DOHH2 (cell line): ENCODE measurements at regions not wholly inside any gene's neighbourhood (a gene's known extent, or its start where the extent isn't known, plus 50 kb on each side); places are given as distances from the start of the nearest gene placed in this dataset.

Experiments
- H3F3A ChIP-seq: fragments of 200-600 bp; sonication (generic), shearing (Covaris generic); 2 replicates; pipeline ENCODE4 v1.6.0; 2016; ENCODE audit warnings: antibody characterized with exemption, mild to moderate bottlenecking; ENCODE audit not compliant: control insufficient read depth, insufficient read depth
- H3K27ac ChIP-seq: fragments of 200-600 bp; sonication (generic); 2 replicates; pipeline ENCODE4 v1.5.1; 2014; ENCODE audit warnings: low read depth, mild to moderate bottlenecking, low read length, moderate library complexity
- H3K27me3 ChIP-seq: fragments of 200-600 bp; sonication (generic); 2 replicates; pipeline ENCODE4 v1.6.1; 2014; ENCODE audit warnings: mild to moderate bottlenecking, low read length, mixed read lengths; ENCODE audit not compliant: control insufficient read depth
- H3K36me3 ChIP-seq: fragments of 200-600 bp; sonication (generic); 2 replicates; pipeline ENCODE4 v1.6.1; 2014; ENCODE audit warnings: mild to moderate bottlenecking, low read length, moderate library complexity, mixed read lengths; ENCODE audit not compliant: control insufficient read depth
- H3K4me1 ChIP-seq: fragments of 200-600 bp; sonication (generic); 2 replicates; pipeline ENCODE4 v1.6.1; 2014; ENCODE audit warnings: mild to moderate bottlenecking, low read length, mixed read lengths; ENCODE audit not compliant: control insufficient read depth
- H3K4me2 ChIP-seq: fragments of 200-600 bp; sonication (generic); 2 replicates; pipeline ENCODE4 v1.6.0; 2014; ENCODE audit warnings: mild to moderate bottlenecking, low read length, moderate library complexity
- H3K4me3 ChIP-seq: fragments of 200-600 bp; sonication (generic); 2 replicates; pipeline ENCODE4 v1.5.1; 2014; ENCODE audit warnings: mild to moderate bottlenecking, low read length, mixed read lengths
- H3K79me2 ChIP-seq: fragments of 200-600 bp; sonication (generic); 2 replicates; pipeline ENCODE4 v1.6.1; 2014; ENCODE audit warnings: mild to moderate bottlenecking, low read length, mixed read lengths; ENCODE audit not compliant: control insufficient read depth
- H3K9me2 ChIP-seq: fragments of 200-600 bp; sonication (generic); replicated peaks from 2 replicates; pipeline ENCODE4 v1.6.1; 2014; ENCODE audit warnings: mild to moderate bottlenecking, low read length, mixed read lengths; ENCODE audit not compliant: control insufficient read depth
- H3K9me3 ChIP-seq: fragments of 200-600 bp; sonication (generic); 2 replicates; pipeline ENCODE4 v1.6.1; 2014; ENCODE audit warnings: antibody characterized with exemption, low read length, mixed read lengths; ENCODE audit not compliant: control insufficient read depth, insufficient read depth
- H4K20me1 ChIP-seq: fragments of 200-600 bp; sonication (generic); 2 replicates; pipeline ENCODE4 v1.6.0; 2014; ENCODE audit warnings: low read depth, mild to moderate bottlenecking, antibody characterized with exemption, low read length, moderate library complexity; ENCODE audit not compliant: control insufficient read depth, insufficient read depth
- CTCF ChIP-seq: fragments of 200-600 bp; sonication (generic); IDR thresholded peaks from one replicate; pipeline ENCODE4 v1.5.1; 2014; ENCODE audit warnings: antibody characterized with exemption, mild to moderate bottlenecking, low read depth, low read length; ENCODE audit not compliant: poor library complexity, severe bottlenecking
- EZH2phosphoT487 ChIP-seq: fragments of 200-600 bp; sonication (generic); IDR thresholded peaks from 2 replicates; pipeline ENCODE4 v1.6.1; 2017; ENCODE audit warnings: borderline replicate concordance, mild to moderate bottlenecking, antibody characterized with exemption, low read length, moderate library complexity, mixed read lengths

- H3K4me3 ChIP-seq, result no peak overlapping the region
These were observed 811.3 kb upstream of the ADGRL2 start for GRCh38 chr1:80989455-80989854.

GRCh38 chr1:80988926-80989325 is 811.8 kb upstream of the ADGRL2 start:
- Histone ChIP-seq H3K27ac (no peak overlapping the region), H3K4me1 (no peaks in the 10 kb centered on the region), H3K9me3 (no peaks in the 10 kb centered on the region), H4K20me1 (no peaks in the 10 kb centered on the region), H3K9me2 (no peaks in the 10 kb centered on the region), H3K79me2 (no peaks in the 10 kb centered on the region), H3K27me3 (no peaks in the 10 kb centered on the region), H3K36me3 (no peaks in the 10 kb centered on the region), H3F3A (no peaks in the 10 kb centered on the region), H3K4me2 (no peak overlapping the region), H3K4me3 (no peak overlapping the region)
- no peak for TF ChIP-seq CTCF
- TF ChIP-seq EZH2phosphoT487, result no peak

More at GRCh38 chr1:80989455-80989854, 811.3 kb upstream of the ADGRL2 start:
- Histone ChIP-seq H3K4me2 (no peak overlapping the region), H3K36me3 (no peaks in the 10 kb centered on the region), H3K9me3 (no peaks in the 10 kb centered on the region), H3K4me1 (no peaks in the 10 kb centered on the region), H3K27ac (no peak overlapping the region), H3K27me3 (no peaks in the 10 kb centered on the region), H3K79me2 (no peaks in the 10 kb centered on the region), H3K9me2 (no peaks in the 10 kb centered on the region), H4K20me1 (no peaks in the 10 kb centered on the region), H3F3A (no peaks in the 10 kb centered on the region)
- TF ChIP-seq EZH2phosphoT487, result no peak
- no peak for TF ChIP-seq CTCF

GRCh38 chr1:80987824-80988223 is 812.9 kb upstream of the ADGRL2 start:
- no peaks in the 10 kb centered on the region for H3K27me3 ChIP-seq
- no peak overlapping the region for H3K27ac ChIP-seq
- H3K79me2 ChIP-seq, result no peaks in the 10 kb centered on the region
- TF ChIP-seq EZH2phosphoT487, result no peak
- no peak for TF ChIP-seq CTCF
- no peak overlapping the region for H3K4me3 ChIP-seq
- no peaks in the 10 kb centered on the region for H3F3A ChIP-seq
- H3K4me2 ChIP-seq, result no peak overlapping the region
- H3K9me3 ChIP-seq, result no peaks in the 10 kb centered on the region
- H3K36me3 ChIP-seq, result no peaks in the 10 kb centered on the region
- no peaks in the 10 kb centered on the region for H3K4me1 ChIP-seq
- H3K9me2 ChIP-seq, result no peaks in the 10 kb centered on the region
- H4K20me1 ChIP-seq, result no peaks in the 10 kb centered on the region

GRCh38 chr1:80987106-80987505 is 813.6 kb upstream of the ADGRL2 start:
- Histone ChIP-seq H4K20me1 (no peaks in the 10 kb centered on the region), H3K9me3 (no peaks in the 10 kb centered on the region), H3K4me2 (no peak overlapping the region), H3K9me2 (no peaks in the 10 kb centered on the region), H3K4me3 (no peak overlapping the region), H3K4me1 (no peaks in the 10 kb centered on the region), H3K79me2 (no peaks in the 10 kb centered on the region), H3K36me3 (no peaks in the 10 kb centered on the region), H3F3A (no peaks in the 10 kb centered on the region), H3K27me3 (no peaks in the 10 kb centered on the region), H3K27ac (no peak overlapping the region)
- TF ChIP-seq CTCF (no peak), EZH2phosphoT487 (no peak)
